SU-DHL-6 (cell line): ENCODE measurements at regions not wholly inside any gene's neighbourhood (a gene's known extent, or its start where the extent isn't known, plus 50 kb on each side); places are given as distances from the start of the nearest gene placed in this dataset.

ENCODE experiments used
- CTCF ChIP-seq: fragments of 200-600 bp; sonication (generic); IDR thresholded peaks from one replicate; pipeline ENCODE4 v1.5.1; 2017; ENCODE audit warnings: antibody characterized with exemption, mild to moderate bottlenecking, low read length, moderate library complexity; ENCODE audit not compliant: insufficient read depth, poor library complexity, severe bottlenecking
- EZH2phosphoT487 ChIP-seq: fragments of 200-600 bp; sonication (generic), shearing (Covaris generic); conservative IDR thresholded peaks from 2 replicates; pipeline ENCODE4 v1.6.1; 2018; ENCODE audit warnings: mild to moderate bottlenecking, antibody characterized with exemption, low read length, moderate library complexity, mixed read lengths

DNA sequence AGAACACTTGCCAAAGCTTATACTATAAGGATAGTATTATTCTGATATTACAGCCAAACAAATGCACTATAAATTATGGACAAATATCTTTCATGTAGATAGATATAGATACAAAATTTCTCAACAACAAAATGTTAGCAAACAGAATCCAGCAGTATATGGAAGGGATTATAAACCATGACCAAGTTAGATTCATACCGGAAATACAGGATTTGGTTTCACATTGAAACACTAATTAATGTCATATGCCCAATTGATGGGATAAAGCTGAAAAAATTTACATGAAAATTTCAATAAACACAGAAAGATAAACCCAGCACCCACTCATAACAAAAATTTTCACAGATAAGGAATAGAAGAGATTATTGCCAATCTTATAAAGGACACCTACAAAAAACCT, 770.3 kb upstream of the SLC35B3 start:
- TF ChIP-seq CTCF (no peak), EZH2phosphoT487 (no peak)
